GM19351 (cell line): ENCODE measurements at regions not wholly inside any gene's neighbourhood (a gene's known extent, or its start where the extent isn't known, plus 50 kb on each side); places are given as distances from the start of the nearest gene placed in this dataset.
"Not testable (repeated sequence)": the region's sequence is repeated elsewhere in the genome, so short reads cannot be mapped to it uniquely, and the experiment has no call there.

ENCODE experiments used
- ATAC-seq: cut with Tn5 transposase; IDR thresholded peaks from one replicate; pipeline ENCODE4 v1.9.1; 2021; ENCODE audit warnings: mild to moderate bottlenecking, moderate library complexity; ENCODE audit not compliant: unreplicated experiment

DNA sequence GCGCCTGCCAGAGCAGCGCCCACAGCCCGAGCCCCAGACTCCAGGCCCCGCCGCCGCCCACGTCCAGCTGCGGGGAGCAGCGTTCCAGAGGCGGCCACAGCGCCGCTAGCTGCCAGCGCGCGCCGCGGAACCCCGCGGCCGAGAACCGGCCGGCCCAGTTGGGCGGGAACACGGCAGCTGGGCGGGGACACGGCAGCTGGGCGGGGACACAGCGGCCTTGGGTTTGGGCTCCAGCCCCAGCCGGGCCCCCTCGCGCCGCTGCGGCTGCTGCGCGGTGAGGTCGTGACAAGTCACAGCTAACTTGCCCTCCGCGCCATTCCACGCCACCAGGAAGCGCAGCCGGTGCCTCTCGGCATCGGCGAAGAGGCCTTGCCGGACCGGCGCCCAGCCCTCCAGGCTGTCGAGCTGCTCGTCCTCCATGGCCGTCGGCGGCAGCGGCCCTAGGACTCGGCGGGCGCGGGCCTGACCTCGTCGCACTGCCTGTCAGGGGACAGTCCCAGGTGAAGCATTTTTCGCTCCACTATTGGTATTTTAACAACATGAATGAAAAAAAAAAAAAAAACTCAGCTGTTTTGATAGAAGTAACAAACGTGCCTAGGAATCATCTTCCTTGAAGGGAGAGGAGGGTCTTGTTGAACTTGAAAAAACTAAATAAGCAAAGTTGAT lies 56.6 kb upstream of the GOLGA8N start:
- ATAC-seq, result peak; percentile 61

GRCh38 chr15:32536057-32536493 lies 57.2 kb upstream of the GOLGA8N start:
- peak; percentile 31 for ATAC-seq

- ATAC-seq, result peak; percentile 37
Measured at GRCh38 chr15:32535150-32535898, 57.9 kb upstream of the GOLGA8N start.

DNA sequence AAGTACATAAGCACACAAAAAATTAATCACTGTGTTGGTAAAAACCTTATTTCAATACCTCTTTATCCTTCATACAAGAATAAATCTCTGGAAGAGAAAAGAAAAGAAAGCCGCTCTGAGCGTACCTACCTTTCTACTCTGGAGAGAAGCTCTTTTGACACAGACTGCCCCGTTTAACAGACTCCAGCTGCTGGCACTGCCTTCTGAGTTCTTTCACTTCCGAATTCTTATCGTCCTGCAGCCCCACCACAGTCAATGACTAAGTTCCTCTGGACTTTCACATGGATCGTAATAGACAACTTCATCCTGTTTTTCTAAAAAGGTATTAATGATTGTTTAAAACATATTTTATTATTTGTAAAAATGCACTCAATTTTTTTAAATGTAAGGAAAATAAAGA lies 67.5 kb upstream of the GOLGA8O start:
- ATAC-seq, result not testable (repeated sequence)

DNA sequence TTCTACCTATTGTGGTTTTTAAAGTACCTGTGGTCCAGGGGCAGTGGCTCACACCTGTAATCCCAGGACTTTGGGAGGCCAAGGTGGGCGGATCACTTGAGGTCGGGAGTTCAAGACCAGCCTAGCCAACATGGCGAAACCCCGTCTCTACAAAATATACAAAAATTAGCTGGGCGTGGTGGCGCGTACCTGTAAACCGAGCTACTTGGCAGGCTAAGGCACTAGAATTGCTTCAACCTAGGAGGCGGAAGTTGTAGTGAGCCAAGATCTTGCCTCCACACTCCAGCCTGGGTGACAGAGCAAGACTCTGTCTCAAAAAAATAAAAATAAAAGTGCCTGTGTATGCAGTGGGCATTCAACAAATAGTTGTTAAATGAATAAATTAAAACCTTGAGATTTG lies 67.0 kb upstream of the GOLGA8O start:
- not testable (repeated sequence) for ATAC-seq

- not testable (repeated sequence) for ATAC-seq
Measured at GRCh38 chr15:32518976-32519375, 63.5 kb upstream of the GOLGA8O start.

GRCh38 chr15:32518013-32518412 lies 62.6 kb upstream of the GOLGA8O start:
- not testable (repeated sequence) for ATAC-seq

DNA sequence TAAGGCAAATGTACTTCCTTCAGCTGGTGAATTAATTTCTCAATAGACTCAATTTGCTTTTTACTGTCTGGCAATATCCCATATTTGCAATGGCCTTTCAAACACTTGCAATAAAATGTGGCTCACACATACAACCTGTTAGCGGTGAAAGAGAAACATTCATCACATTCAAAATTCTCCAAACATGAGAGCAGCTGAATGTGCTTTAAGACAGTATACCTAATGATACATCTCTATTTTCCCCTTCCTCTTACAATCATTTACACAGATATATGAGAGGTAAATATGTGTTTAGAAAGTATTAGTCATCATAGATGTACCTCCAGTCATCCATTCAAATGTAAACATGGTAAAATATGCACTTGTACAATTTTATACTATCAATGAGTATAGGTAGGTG lies 61.5 kb upstream of the GOLGA8O start:
- not testable (repeated sequence) for ATAC-seq

DNA sequence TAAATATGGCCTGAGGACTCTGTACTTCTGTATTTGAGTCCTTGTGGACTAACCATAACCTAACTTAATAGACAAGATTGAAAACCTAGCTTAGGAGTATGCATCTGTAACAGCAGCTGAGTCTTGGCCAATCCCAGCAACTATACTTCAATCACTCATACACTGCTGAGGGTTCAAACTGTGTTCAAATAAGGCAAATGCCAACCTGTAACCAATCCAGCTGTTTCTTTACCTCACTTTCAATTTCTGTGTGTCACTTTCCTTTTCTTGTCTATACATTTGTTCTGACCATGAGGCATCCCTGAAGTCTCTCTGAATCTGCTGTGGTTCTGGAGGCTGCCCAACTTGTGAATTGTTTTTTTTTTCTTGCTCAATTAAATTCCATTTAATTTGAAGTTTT lies 57.9 kb upstream of the GOLGA8O start:
- not testable (repeated sequence) for ATAC-seq

DNA sequence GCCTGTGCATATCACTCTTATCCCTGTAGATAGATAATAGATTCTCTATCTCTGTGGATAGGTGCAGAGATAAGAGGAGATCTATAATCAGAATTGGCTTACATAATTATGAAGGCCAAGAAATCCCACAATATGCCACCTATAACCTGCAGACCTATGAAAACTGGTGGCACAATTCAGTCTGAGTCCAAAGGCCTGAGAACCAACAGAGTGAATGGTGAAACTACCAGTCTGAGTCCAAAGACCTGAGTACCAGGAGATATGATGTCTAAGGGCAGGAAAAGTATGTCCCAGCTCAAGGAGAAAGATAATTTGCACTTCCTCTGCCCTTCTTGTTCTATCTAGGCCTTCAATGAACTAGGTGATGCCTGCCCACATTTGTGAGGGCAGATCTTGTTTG lies 54.6 kb upstream of the GOLGA8O start:
- ATAC-seq, result not testable (repeated sequence)

DNA sequence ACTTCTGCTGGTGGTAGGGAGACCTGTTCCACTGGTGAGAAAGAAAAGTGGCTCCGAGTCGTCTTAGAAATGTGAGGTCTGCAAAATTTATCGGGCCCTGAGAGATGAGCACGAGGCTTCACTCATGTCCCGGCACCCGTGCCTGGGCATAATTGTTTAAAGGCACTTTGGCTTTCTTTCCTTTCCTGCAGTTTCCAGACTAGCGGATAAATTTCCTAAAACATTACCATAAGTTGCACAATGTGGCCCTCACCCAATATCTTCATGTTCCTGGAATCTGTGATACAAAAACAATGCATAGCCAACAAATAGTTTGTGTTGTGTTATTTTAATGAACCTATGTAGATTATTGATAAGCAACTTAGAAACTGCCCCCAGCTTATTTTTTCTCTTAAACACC lies 52.6 kb upstream of the GOLGA8O start:
- ATAC-seq, result not testable (repeated sequence)

- not testable (repeated sequence) for ATAC-seq
Measured at GRCh38 chr15:32506787-32507186, 51.4 kb upstream of the GOLGA8O start.

- ATAC-seq, result not testable (repeated sequence)
Measured at GRCh38 chr15:32505633-32506032, 50.2 kb upstream of the GOLGA8O start.
